GM19452 (cell line): ENCODE measurements at regions not wholly inside any gene's neighbourhood (a gene's known extent, or its start where the extent isn't known, plus 50 kb on each side); places are given as distances from the start of the nearest gene placed in this dataset.
"Not testable (repeated sequence)": the region's sequence is repeated elsewhere in the genome, so short reads cannot be mapped to it uniquely, and the experiment has no call there.

Source experiments
- ATAC-seq: cut with Tn5 transposase; IDR thresholded peaks from one replicate; pipeline ENCODE4 v1.9.1; 2021; ENCODE audit not compliant: unreplicated experiment

- ATAC-seq, result no peak
Measured at GRCh38 chr2:117342415-117342814, 472.1 kb upstream of the DDX18 start.

GRCh38 chr2:117349687-117350086, 464.8 kb upstream of the DDX18 start:
- ATAC-seq, result no peak

GRCh38 chr2:117351396-117351795, 463.1 kb upstream of the DDX18 start:
- no peak for ATAC-seq

- no peak for ATAC-seq
Measured at GRCh38 chr2:117359266-117359914, 455.1 kb upstream of the DDX18 start.

GRCh38 chr2:117360586-117360985, 453.9 kb upstream of the DDX18 start:
- no peak for ATAC-seq

- peak; percentile 92 for ATAC-seq
Measured at GRCh38 chr2:117378653-117379052, 435.8 kb upstream of the DDX18 start.

GRCh38 chr2:117379928-117380327, 434.6 kb upstream of the DDX18 start:
- ATAC-seq, result no peak

- not testable (repeated sequence) for ATAC-seq
Measured at GRCh38 chr2:117383997-117384396, 430.5 kb upstream of the DDX18 start.

GRCh38 chr2:117396161-117396560, 418.3 kb upstream of the DDX18 start:
- ATAC-seq, result no peak

GRCh38 chr2:117401582-117401981, 412.9 kb upstream of the DDX18 start:
- ATAC-seq, result no peak

- no peak for ATAC-seq
Measured at GRCh38 chr2:117406443-117406842, 408.0 kb upstream of the DDX18 start.

GRCh38 chr2:117407746-117408145, 406.7 kb upstream of the DDX18 start:
- ATAC-seq, result no peak

GRCh38 chr2:117409443-117409842, 405.0 kb upstream of the DDX18 start:
- ATAC-seq, result no peak

GRCh38 chr2:117411983-117412382, 402.5 kb upstream of the DDX18 start:
- no peak for ATAC-seq

GRCh38 chr2:117432746-117433145, 381.7 kb upstream of the DDX18 start:
- ATAC-seq, result no peak

GRCh38 chr2:117436697-117437096, 377.8 kb upstream of the DDX18 start:
- ATAC-seq, result no peak

GRCh38 chr2:117470311-117471095, 344.0 kb upstream of the DDX18 start:
- ATAC-seq, result no peak

GRCh38 chr2:117481608-117482007, 332.9 kb upstream of the DDX18 start:
- ATAC-seq, result no peak

GRCh38 chr2:117485588-117485987, 328.9 kb upstream of the DDX18 start:
- ATAC-seq, result no peak

GRCh38 chr2:117486081-117486480, 328.4 kb upstream of the DDX18 start:
- no peak for ATAC-seq

- ATAC-seq, result no peak
Measured at GRCh38 chr2:117492209-117492851, 322.2 kb upstream of the DDX18 start.

GRCh38 chr2:117500721-117501120, 313.8 kb upstream of the DDX18 start:
- no peak for ATAC-seq
